ENCODE measurements at regions not wholly inside any gene's neighbourhood (a gene's known extent, or its start where the extent isn't known, plus 50 kb on each side); places are given as distances from the start of the nearest gene placed in this dataset.

DNA sequence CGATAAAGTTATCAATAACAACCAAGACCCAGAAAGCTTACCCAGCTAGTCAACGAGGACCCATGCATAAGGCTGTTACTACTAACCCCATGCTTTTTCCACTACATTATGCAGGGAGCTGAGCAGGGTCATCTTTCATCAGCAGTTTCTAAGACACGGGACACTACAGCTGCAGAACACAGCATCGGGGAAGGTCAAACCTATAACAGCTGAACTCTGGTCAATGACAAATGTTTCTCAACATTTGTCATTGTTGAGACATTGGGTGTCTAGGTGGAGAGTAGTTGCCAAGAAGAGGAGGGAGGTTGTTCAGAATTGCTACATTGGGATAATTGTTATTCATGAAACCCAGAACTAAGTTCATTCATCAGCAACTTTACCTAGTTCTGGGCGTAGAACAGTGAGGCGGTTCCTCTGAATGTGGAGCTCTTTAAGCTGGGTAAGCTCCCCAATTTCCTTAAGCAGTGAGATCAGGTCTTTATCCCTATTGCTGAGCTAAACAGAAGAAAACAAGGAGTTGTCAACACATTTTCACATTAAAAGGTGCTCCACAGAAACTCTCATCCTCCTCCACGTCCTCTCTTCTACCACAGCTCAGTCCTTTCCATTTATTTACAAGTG lies 105.6 kb downstream of the ZNF22 start:
- TF ChIP-seq, protein P1, sequence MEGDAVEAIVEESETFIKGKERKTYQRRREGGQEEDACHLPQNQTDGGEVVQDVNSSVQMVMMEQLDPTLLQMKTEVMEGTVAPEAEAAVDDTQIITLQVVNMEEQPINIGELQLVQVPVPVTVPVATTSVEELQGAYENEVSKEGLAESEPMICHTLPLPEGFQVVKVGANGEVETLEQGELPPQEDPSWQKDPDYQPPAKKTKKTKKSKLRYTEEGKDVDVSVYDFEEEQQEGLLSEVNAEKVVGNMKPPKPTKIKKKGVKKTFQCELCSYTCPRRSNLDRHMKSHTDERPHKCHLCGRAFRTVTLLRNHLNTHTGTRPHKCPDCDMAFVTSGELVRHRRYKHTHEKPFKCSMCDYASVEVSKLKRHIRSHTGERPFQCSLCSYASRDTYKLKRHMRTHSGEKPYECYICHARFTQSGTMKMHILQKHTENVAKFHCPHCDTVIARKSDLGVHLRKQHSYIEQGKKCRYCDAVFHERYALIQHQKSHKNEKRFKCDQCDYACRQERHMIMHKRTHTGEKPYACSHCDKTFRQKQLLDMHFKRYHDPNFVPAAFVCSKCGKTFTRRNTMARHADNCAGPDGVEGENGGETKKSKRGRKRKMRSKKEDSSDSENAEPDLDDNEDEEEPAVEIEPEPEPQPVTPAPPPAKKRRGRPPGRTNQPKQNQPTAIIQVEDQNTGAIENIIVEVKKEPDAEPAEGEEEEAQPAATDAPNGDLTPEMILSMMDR (IDR thresholded peaks at IDR 0.05; ENCODE audit: insufficient read depth, low read length), result no peak
- TF ChIP-seq, protein P2, sequence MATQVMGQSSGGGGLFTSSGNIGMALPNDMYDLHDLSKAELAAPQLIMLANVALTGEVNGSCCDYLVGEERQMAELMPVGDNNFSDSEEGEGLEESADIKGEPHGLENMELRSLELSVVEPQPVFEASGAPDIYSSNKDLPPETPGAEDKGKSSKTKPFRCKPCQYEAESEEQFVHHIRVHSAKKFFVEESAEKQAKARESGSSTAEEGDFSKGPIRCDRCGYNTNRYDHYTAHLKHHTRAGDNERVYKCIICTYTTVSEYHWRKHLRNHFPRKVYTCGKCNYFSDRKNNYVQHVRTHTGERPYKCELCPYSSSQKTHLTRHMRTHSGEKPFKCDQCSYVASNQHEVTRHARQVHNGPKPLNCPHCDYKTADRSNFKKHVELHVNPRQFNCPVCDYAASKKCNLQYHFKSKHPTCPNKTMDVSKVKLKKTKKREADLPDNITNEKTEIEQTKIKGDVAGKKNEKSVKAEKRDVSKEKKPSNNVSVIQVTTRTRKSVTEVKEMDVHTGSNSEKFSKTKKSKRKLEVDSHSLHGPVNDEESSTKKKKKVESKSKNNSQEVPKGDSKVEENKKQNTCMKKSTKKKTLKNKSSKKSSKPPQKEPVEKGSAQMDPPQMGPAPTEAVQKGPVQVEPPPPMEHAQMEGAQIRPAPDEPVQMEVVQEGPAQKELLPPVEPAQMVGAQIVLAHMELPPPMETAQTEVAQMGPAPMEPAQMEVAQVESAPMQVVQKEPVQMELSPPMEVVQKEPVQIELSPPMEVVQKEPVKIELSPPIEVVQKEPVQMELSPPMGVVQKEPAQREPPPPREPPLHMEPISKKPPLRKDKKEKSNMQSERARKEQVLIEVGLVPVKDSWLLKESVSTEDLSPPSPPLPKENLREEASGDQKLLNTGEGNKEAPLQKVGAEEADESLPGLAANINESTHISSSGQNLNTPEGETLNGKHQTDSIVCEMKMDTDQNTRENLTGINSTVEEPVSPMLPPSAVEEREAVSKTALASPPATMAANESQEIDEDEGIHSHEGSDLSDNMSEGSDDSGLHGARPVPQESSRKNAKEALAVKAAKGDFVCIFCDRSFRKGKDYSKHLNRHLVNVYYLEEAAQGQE (IDR thresholded peaks at IDR 0.05; ENCODE audit: insufficient replicate concordance, low read depth), result no peak
- TF ChIP-seq POLR2AphosphoS5 (IDR thresholded peaks at IDR 0.05; ENCODE audit: low read depth) (no peak), GABPA (IDR thresholded peaks at IDR 0.05; ENCODE audit: low read depth) (no peak)

Data from HL-60 (cell line).